RWPE2 (cell line): ENCODE measurements at regions not wholly inside any gene's neighbourhood (a gene's known extent, or its start where the extent isn't known, plus 50 kb on each side); places are given as distances from the start of the nearest gene placed in this dataset.

Experiments used
- ATAC-seq: fragments of 200-7000 bp; cut with Tn5 transposase; 3 replicates; pipeline ENCODE4 v1.9.1; 2021; ENCODE audit warnings: low read depth
- DNase-seq: peaks from one replicate; pipeline ENCODE4 v3.0.0-alpha.2; 2020; ENCODE audit warnings: low spot score
- H3K27ac ChIP-seq: fragments of 450-650 bp; 2 replicates; pipeline ENCODE4 v1.5.1; 2017; ENCODE audit warnings: mild to moderate bottlenecking; ENCODE audit not compliant: poor library complexity, severe bottlenecking
- H3K27me3 ChIP-seq: fragments of 250-450 bp; sonication (Bioruptor Pico); 2 replicates; pipeline ENCODE4 v1.5.1; 2021; ENCODE audit warnings: mild to moderate bottlenecking, moderate library complexity; ENCODE audit not compliant: insufficient read depth, poor library complexity, severe bottlenecking
- H3K36me3 ChIP-seq: fragments of 250-450 bp; sonication (Bioruptor Pico); 2 replicates; pipeline ENCODE4 v1.5.1; 2020; ENCODE audit warnings: low read depth, mild to moderate bottlenecking, moderate library complexity
- H3K4me1 ChIP-seq: fragments of 250-450 bp; sonication (Bioruptor Pico); 2 replicates; pipeline ENCODE4 v1.5.1; 2021; ENCODE audit warnings: mild to moderate bottlenecking, moderate library complexity; ENCODE audit not compliant: insufficient read depth, poor library complexity, severe bottlenecking
- H3K4me3 ChIP-seq: fragments of 250-450 bp; sonication (Bioruptor Pico); 2 replicates; pipeline ENCODE4 v1.5.1; 2021; ENCODE audit warnings: mild to moderate bottlenecking, moderate library complexity; ENCODE audit not compliant: severe bottlenecking
- H3K9me3 ChIP-seq: fragments of 250-450 bp; sonication (Bioruptor Pico); 2 replicates; pipeline ENCODE4 v1.5.1; 2021; ENCODE audit warnings: mild to moderate bottlenecking, moderate library complexity; ENCODE audit not compliant: severe bottlenecking
- TF ChIP-seq, protein P1 (sequence below): fragments of 450-650 bp; IDR thresholded peaks from one replicate; pipeline ENCODE4 v1.5.1; 2017; ENCODE audit warnings: mild to moderate bottlenecking, moderate library complexity; ENCODE audit not compliant: poor library complexity, severe bottlenecking

DNA sequence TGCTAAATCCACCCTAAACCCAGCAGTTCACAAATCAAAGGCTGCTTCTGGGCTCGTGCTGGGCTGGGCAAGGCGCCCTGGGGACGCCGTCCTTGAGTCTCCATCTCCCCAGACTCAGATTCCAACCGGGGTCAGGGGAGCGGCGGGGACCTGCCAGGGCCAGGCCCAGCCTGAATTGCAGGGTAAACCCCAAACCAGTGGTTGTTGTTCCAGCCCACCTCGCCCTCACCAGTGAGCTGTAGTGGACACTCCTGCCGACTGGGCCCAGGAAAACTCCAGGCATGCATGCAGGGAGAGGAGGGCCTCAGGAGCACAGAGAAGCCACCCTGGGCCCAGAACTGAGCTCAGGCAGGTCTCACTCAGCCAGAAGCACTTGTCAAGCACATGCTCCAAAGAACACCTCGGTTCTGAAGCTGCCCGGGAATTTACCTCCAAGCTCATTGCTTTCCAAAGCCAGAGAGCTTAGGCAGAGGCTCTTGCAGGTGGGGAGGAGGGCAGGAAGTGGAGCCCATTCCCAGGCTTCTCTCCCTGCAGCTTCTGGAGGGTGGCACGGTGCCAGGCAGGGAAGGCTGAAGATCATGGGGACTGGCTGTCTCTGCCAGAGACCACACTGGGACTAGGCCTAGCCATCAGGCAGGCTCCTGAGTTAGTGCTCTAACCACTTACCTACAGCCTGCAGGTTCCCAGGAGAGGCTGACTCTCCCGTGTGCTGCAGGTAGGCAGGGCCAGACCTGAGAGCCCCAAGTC lies 437.0 kb downstream of the MATN1 start:
- ATAC-seq, result no peak
- Histone ChIP-seq H3K27ac (no peak overlapping the region), H3K9me3 (no peaks in the 10 kb centered on the region), H3K4me1 (no peaks in the 10 kb centered on the region), H3K4me3 (no peak overlapping the region), H3K27me3 (peaks cover 10% of the 10 kb centered on the region), H3K36me3 (no peaks in the 10 kb centered on the region)
- no peak for DNase-seq
- TF ChIP-seq, protein P1, sequence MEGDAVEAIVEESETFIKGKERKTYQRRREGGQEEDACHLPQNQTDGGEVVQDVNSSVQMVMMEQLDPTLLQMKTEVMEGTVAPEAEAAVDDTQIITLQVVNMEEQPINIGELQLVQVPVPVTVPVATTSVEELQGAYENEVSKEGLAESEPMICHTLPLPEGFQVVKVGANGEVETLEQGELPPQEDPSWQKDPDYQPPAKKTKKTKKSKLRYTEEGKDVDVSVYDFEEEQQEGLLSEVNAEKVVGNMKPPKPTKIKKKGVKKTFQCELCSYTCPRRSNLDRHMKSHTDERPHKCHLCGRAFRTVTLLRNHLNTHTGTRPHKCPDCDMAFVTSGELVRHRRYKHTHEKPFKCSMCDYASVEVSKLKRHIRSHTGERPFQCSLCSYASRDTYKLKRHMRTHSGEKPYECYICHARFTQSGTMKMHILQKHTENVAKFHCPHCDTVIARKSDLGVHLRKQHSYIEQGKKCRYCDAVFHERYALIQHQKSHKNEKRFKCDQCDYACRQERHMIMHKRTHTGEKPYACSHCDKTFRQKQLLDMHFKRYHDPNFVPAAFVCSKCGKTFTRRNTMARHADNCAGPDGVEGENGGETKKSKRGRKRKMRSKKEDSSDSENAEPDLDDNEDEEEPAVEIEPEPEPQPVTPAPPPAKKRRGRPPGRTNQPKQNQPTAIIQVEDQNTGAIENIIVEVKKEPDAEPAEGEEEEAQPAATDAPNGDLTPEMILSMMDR, result no peak

DNA sequence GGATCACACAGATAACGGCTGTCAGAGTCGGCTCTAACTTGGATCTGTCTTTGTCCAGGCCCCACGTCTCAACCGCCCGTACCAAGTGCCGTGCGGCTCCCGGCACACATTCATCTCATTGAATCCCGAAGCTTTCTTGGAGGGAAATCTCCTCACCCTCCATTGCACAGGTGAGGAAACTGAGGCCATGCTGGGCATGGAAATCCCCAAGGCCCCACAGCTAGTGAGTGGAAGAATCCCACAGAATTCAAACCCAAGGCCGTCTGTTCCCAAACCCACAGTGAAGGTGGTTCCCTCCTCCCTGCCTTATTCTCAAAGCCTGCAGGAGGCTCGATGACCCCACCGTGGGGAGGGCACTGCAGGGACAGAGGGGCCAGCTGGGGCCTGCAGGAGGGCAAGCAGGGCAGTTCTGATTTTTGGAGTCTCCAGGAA lies 437.9 kb downstream of the MATN1 start:
- no peaks in the 10 kb centered on the region for H3K9me3 ChIP-seq
- DNase-seq, result no peak
- H3K36me3 ChIP-seq, result no peaks in the 10 kb centered on the region
- no peak overlapping the region for H3K27ac ChIP-seq
- ATAC-seq, result no peak
- H3K4me3 ChIP-seq, result no peak overlapping the region
- peaks cover 9% of the 10 kb centered on the region for H3K27me3 ChIP-seq
- TF ChIP-seq, protein P1, result no peak
- H3K4me1 ChIP-seq, result no peaks in the 10 kb centered on the region

DNA sequence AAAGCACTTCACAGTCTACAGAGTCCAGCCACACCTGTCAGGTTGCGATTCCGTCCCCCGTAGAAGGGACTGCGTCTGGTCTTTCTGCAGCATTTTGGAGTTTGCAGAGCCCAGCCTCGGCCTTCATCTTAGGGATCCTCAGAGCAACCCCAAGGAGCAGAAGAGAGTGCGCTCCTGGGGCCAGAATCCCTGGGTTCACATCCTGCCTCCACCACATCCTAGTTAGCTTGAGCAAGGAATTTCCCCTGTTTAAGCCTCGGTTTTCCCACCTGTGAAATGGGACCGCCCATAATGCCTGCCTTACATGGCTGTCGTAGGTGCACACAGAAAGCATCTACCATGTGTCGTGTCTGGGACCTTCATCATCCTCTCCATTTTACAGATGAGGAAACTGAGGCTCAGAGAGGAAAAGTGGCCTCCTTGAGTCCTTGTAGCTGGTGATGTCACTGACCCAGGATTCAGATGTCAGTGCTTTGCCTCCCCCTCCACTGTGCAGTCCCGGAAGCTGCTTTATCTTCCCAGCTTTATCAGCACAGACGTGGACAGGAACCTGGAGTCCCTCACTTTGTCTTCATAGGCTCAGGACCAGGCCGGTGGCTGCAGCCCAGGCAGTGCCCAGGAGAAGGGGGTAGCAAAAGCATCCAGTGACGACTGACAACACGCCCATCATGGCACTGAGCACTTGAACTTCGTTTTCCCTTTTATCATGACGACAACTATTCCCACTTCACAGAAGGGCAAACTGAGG lies 438.5 kb downstream of the MATN1 start:
- peaks cover 9% of the 10 kb centered on the region for H3K27me3 ChIP-seq

DNA sequence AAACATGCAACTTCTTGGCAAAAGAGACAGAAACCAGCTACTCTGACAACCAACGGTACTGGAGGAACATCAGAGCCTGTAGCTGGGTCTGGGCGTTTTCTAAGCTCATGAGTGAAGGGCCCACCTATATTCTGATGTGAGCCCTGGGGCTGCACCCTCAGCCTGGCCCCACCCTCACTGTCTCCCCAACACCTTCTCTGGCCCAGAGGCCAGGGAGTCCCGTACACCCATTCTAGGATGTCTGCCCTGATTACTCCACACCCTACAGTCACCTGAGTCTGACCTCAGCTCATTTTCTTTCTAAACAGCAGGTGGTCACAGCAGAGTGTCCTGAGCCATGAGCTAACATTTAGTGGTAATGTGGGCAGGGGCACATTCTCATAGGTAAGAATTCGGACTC lies 439.2 kb downstream of the MATN1 start:
- H3K27me3 ChIP-seq, result peaks cover 10% of the 10 kb centered on the region
- no peak for ATAC-seq
- TF ChIP-seq, protein P1, result no peak

More for the DNA sequence above, 438.5 kb downstream of the MATN1 start:
- Histone ChIP-seq H3K27ac (no peak overlapping the region), H3K9me3 (no peaks in the 10 kb centered on the region), H3K36me3 (no peaks in the 10 kb centered on the region), H3K4me3 (no peak overlapping the region), H3K4me1 (no peaks in the 10 kb centered on the region)
- TF ChIP-seq, protein P1, result no peak
- no peak for DNase-seq
- ATAC-seq, result no peak

More for the DNA sequence above, 439.2 kb downstream of the MATN1 start:
- no peaks in the 10 kb centered on the region for H3K4me1 ChIP-seq
- DNase-seq, result no peak
- no peaks in the 10 kb centered on the region for H3K9me3 ChIP-seq
- no peaks in the 10 kb centered on the region for H3K36me3 ChIP-seq
- no peak overlapping the region for H3K27ac ChIP-seq
- H3K4me3 ChIP-seq, result no peak overlapping the region
